Activated naive CD8-positive, alpha-beta T cell treated with anti-CD3 and anti-CD28 coated beads for 36 hours (primary cell): ENCODE measurements at regions not wholly inside any gene's neighbourhood (a gene's known extent, or its start where the extent isn't known, plus 50 kb on each side); places are given as distances from the start of the nearest gene placed in this dataset.

Experiments used
- DNase-seq: peaks from one replicate; pipeline ENCODE4 v3.0.0; 2021
- H3K27ac Mint-ChIP-seq: one replicate; pipeline ENCODE4 v1.8.0; 2022; ENCODE audit warnings: mild to moderate bottlenecking, moderate library complexity, mixed read lengths
- H3K27me3 Mint-ChIP-seq: one replicate; pipeline ENCODE4 v1.8.0; 2022; ENCODE audit warnings: mild to moderate bottlenecking, mixed read lengths
- H3K36me3 Mint-ChIP-seq: one replicate; pipeline ENCODE4 v1.8.0; 2021; ENCODE audit warnings: mild to moderate bottlenecking, mixed read lengths
- H3K4me1 Mint-ChIP-seq: one replicate; pipeline ENCODE4 v1.8.0; 2021; ENCODE audit warnings: mixed read lengths
- H3K4me3 Mint-ChIP-seq: one replicate; pipeline ENCODE4 v1.8.0; 2022; ENCODE audit warnings: mild to moderate bottlenecking, moderate library complexity, mixed read lengths
- H3K9me3 Mint-ChIP-seq: one replicate; pipeline ENCODE4 v1.8.0; 2022; ENCODE audit warnings: mixed read lengths

GRCh38 chr14:84520711-84521338 is 1009.1 kb upstream of the FLRT2 start:
- H3K9me3 Mint-ChIP-seq: peaks cover 7% of the 10 kb centered on the region
- H3K4me1 Mint-ChIP-seq: no peaks in the 10 kb centered on the region
- no peak overlapping the region for H3K4me3 Mint-ChIP-seq
- no peak overlapping the region for H3K27ac Mint-ChIP-seq
- no peaks in the 10 kb centered on the region for H3K36me3 Mint-ChIP-seq
- DNase-seq: no peak
- H3K27me3 Mint-ChIP-seq: no peaks in the 10 kb centered on the region

GRCh38 chr14:84523746-84524145 is 1006.2 kb upstream of the FLRT2 start:
- H3K27ac Mint-ChIP-seq: no peak overlapping the region
- no peaks in the 10 kb centered on the region for H3K36me3 Mint-ChIP-seq
- no peaks in the 10 kb centered on the region for H3K27me3 Mint-ChIP-seq

GRCh38 chr14:84527706-84528105 is 1002.2 kb upstream of the FLRT2 start:
- no peaks in the 10 kb centered on the region for H3K4me1 Mint-ChIP-seq
- peaks cover 1% of the 10 kb centered on the region for H3K9me3 Mint-ChIP-seq
- H3K27me3 Mint-ChIP-seq: no peaks in the 10 kb centered on the region
- H3K4me3 Mint-ChIP-seq: no peak overlapping the region
- no peaks in the 10 kb centered on the region for H3K36me3 Mint-ChIP-seq
- no peak for DNase-seq
- H3K27ac Mint-ChIP-seq: no peak overlapping the region

More at GRCh38 chr14:84523746-84524145, 1006.2 kb upstream of the FLRT2 start:
- Mint-ChIP-seq H3K9me3 (peaks cover 5% of the 10 kb centered on the region), H3K4me1 (no peaks in the 10 kb centered on the region), H3K4me3 (no peak overlapping the region)
- no peak for DNase-seq

- Mint-ChIP-seq H3K4me3 (no peak overlapping the region), H3K27me3 (no peaks in the 10 kb centered on the region), H3K27ac (no peak overlapping the region), H3K9me3 (peaks cover 4% of the 10 kb centered on the region), H3K4me1 (no peaks in the 10 kb centered on the region), H3K36me3 (no peaks in the 10 kb centered on the region)
- DNase-seq: no peak
These were observed 997.9 kb upstream of the FLRT2 start for GRCh38 chr14:84532016-84532415.

- peaks cover 4% of the 10 kb centered on the region for H3K9me3 Mint-ChIP-seq
These were observed 996.7 kb upstream of the FLRT2 start for GRCh38 chr14:84533181-84533725.

DNA sequence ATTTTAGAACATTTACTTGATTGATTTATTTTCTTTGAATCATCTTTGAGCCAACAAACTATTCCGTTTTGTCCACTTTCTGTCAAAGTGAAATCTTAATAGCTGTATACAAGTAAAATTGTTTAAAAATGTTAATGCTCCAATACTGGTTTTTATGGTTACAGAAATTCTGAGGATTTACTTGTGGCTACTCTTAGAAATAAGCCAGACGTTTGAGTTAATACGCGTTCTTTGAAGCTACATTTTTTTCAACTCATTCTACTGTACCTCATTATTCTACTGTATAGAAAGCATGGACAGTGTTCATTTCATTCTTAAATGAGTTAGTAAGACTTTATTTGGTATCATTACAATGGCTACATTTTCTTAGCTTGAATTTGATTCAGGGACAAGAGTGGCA is 996.2 kb upstream of the FLRT2 start:
- Mint-ChIP-seq H3K9me3 (peaks cover 6% of the 10 kb centered on the region), H3K4me3 (no peak overlapping the region)
- DNase-seq: no peak

More at GRCh38 chr14:84533181-84533725, 996.7 kb upstream of the FLRT2 start:
- DNase-seq: no peak
- Mint-ChIP-seq H3K27me3 (no peaks in the 10 kb centered on the region), H3K4me3 (no peak overlapping the region), H3K27ac (no peak overlapping the region), H3K36me3 (no peaks in the 10 kb centered on the region), H3K4me1 (no peaks in the 10 kb centered on the region)

DNA sequence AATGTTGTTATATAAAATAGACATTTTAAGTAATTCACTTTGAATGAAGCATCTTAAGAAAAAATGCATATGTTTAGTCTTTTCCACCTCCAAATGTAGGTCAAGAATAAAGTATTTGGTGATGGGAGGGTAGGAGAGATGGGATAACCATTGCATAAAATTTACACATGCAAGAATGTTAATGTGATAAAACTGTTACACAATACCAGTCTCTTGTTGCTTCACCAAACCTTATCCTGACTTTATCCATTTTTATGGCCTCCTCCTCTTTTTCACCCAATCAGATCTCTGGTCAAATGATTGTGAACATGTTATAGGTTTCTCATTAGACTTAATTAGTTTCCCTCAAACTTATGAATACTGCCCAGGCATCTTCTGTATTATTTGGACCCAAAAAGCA is 994.5 kb upstream of the FLRT2 start:
- Mint-ChIP-seq H3K27me3 (no peaks in the 10 kb centered on the region), H3K36me3 (no peaks in the 10 kb centered on the region), H3K27ac (no peak overlapping the region), H3K9me3 (peaks cover 6% of the 10 kb centered on the region), H3K4me1 (no peaks in the 10 kb centered on the region), H3K4me3 (no peak overlapping the region)
- no peak for DNase-seq

More for the DNA sequence above, 996.2 kb upstream of the FLRT2 start:
- H3K27me3 Mint-ChIP-seq: no peaks in the 10 kb centered on the region
- H3K36me3 Mint-ChIP-seq: no peaks in the 10 kb centered on the region
- H3K27ac Mint-ChIP-seq: no peak overlapping the region
- H3K4me1 Mint-ChIP-seq: no peaks in the 10 kb centered on the region

GRCh38 chr14:84535976-84536375 is 994.0 kb upstream of the FLRT2 start:
- H3K4me3 Mint-ChIP-seq: no peak overlapping the region
- no peaks in the 10 kb centered on the region for H3K4me1 Mint-ChIP-seq
- no peaks in the 10 kb centered on the region for H3K27me3 Mint-ChIP-seq
- H3K36me3 Mint-ChIP-seq: no peaks in the 10 kb centered on the region
- H3K9me3 Mint-ChIP-seq: peaks cover 6% of the 10 kb centered on the region
- DNase-seq: no peak
- no peak overlapping the region for H3K27ac Mint-ChIP-seq

DNA sequence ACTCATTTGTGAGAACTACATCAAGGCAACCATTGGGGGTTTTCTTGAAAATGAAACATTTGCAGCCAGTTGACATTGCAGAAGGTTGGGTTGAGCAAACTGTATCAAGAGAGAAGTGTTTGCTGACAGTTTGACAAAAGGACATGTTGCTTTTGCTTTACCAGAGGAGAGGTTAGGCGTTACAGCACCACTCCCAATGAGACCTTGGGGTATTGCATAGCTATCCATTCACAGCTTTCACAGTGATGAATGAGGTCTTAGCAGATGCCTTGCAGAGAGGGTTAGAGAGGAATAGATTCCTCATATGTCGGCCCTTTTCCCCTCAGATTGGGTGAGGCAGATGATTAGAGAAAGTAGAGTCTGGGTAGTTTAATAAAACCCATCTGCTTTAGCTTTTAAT is 988.9 kb upstream of the FLRT2 start:
- Mint-ChIP-seq H3K27ac (no peak overlapping the region), H3K4me3 (no peak overlapping the region), H3K4me1 (no peaks in the 10 kb centered on the region), H3K36me3 (no peaks in the 10 kb centered on the region), H3K27me3 (no peaks in the 10 kb centered on the region), H3K9me3 (peaks cover 2% of the 10 kb centered on the region)
- DNase-seq: no peak

DNA sequence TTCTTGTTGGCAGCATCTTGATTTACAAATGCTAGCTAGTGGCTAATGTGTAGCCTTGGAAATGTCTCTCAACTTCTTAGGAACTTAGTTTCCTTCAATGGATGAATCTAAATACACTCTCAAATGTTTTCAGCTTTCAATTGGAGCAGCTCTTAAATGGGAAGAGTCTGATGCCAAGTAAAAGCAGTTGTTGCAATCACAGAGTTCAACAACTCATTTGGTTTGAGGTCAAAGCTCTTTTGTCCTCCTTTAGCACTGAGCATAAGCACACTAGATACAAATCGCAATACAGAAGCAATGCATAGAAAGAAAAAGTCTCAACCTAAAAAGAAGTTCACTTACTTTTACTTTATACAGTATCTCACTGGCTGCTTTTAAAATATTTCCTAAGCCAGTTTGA is 986.1 kb upstream of the FLRT2 start:
- Mint-ChIP-seq H3K9me3 (peaks cover 4% of the 10 kb centered on the region), H3K36me3 (no peaks in the 10 kb centered on the region), H3K4me1 (no peaks in the 10 kb centered on the region), H3K27ac (no peak overlapping the region), H3K4me3 (no peak overlapping the region), H3K27me3 (no peaks in the 10 kb centered on the region)
- no peak for DNase-seq

- no peak overlapping the region for H3K27ac Mint-ChIP-seq
- H3K9me3 Mint-ChIP-seq: peaks cover 4% of the 10 kb centered on the region
- no peak overlapping the region for H3K4me3 Mint-ChIP-seq
- H3K36me3 Mint-ChIP-seq: no peaks in the 10 kb centered on the region
- DNase-seq: no peak
- no peaks in the 10 kb centered on the region for H3K4me1 Mint-ChIP-seq
- no peaks in the 10 kb centered on the region for H3K27me3 Mint-ChIP-seq
These were observed 985.3 kb upstream of the FLRT2 start for GRCh38 chr14:84544486-84545131.

- no peak overlapping the region for H3K4me3 Mint-ChIP-seq
- no peak for DNase-seq
- no peaks in the 10 kb centered on the region for H3K4me1 Mint-ChIP-seq
- H3K36me3 Mint-ChIP-seq: no peaks in the 10 kb centered on the region
- peaks cover 9% of the 10 kb centered on the region for H3K9me3 Mint-ChIP-seq
- H3K27me3 Mint-ChIP-seq: no peaks in the 10 kb centered on the region
- H3K27ac Mint-ChIP-seq: no peak overlapping the region
These were observed 983.7 kb upstream of the FLRT2 start for GRCh38 chr14:84546236-84546635.

- Mint-ChIP-seq H3K36me3 (no peaks in the 10 kb centered on the region), H3K4me3 (no peak overlapping the region), H3K27ac (no peak overlapping the region), H3K27me3 (no peaks in the 10 kb centered on the region), H3K4me1 (no peaks in the 10 kb centered on the region), H3K9me3 (peaks cover 7% of the 10 kb centered on the region)
- DNase-seq: no peak
These were observed 975.8 kb upstream of the FLRT2 start for GRCh38 chr14:84554136-84554535.

DNA sequence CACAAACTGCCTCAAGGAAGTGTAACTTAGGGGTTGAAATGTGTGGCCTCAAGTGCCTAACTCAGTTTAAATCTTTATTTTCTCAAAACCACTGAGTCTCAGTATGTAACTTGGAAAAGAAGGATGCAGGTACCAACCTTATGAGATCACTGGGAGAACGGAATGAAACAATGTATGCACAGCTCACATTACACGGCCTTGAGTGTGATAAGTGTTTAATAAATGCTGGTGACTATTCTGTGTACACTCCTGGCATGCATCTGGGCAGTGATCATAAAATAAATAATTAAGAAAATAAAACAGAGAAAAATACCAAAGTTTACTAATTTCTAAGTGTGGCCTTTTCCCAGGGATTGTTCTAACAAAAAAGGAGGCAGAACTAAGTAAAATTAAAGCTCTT is 974.5 kb upstream of the FLRT2 start:
- H3K36me3 Mint-ChIP-seq: no peaks in the 10 kb centered on the region
- no peak for DNase-seq
- peaks cover 4% of the 10 kb centered on the region for H3K9me3 Mint-ChIP-seq
- H3K27ac Mint-ChIP-seq: no peak overlapping the region
- H3K4me3 Mint-ChIP-seq: no peak overlapping the region
- no peaks in the 10 kb centered on the region for H3K4me1 Mint-ChIP-seq
- H3K27me3 Mint-ChIP-seq: no peaks in the 10 kb centered on the region

DNA sequence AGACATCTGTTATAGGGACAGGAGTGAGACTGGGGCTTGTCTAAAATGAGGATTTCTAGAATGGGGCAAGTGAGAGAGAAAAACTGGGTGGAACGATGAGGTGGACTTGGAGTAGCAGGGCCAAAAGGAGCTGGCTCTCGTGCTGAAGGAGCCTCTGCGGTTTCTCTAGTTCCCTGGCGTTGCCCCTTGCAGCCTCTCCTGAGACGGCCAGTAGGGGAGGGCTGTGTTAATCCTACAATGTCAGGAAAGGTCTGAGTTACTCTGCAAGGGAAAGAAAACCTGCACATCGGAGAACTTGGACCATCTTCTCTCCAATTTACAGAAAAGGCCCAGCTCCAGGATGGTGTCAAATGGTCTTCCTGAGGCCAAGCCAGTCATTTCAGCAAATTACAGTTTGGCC is 963.8 kb upstream of the FLRT2 start:
- Mint-ChIP-seq H3K4me3 (no peak overlapping the region), H3K9me3 (peaks cover 1% of the 10 kb centered on the region), H3K36me3 (no peaks in the 10 kb centered on the region), H3K27ac (no peak overlapping the region), H3K27me3 (no peaks in the 10 kb centered on the region), H3K4me1 (no peaks in the 10 kb centered on the region)
- DNase-seq: no peak

DNA sequence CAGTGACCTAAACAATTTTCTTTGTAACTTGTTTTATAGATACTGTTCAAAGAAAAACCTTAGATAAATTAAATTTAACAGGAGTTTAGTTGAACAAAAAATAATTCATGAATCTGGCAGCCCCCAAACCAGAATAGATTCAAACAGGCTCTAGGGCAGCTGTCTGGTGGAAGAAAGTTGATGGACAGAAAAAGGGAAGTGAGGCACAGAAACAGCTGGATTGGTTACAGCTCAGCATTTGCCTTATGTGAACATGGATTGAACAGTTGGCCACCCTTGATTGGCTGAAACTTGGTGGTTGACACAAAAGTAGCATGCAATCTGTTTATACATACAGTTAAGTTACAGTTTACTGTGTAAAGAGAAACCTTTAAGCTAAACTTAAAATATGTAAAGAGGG is 954.3 kb upstream of the FLRT2 start:
- no peak overlapping the region for H3K27ac Mint-ChIP-seq
- H3K9me3 Mint-ChIP-seq: peaks cover 2% of the 10 kb centered on the region
- H3K27me3 Mint-ChIP-seq: no peaks in the 10 kb centered on the region
- H3K4me1 Mint-ChIP-seq: no peaks in the 10 kb centered on the region
- H3K36me3 Mint-ChIP-seq: no peaks in the 10 kb centered on the region
- no peak overlapping the region for H3K4me3 Mint-ChIP-seq
- DNase-seq: no peak
